OCI-LY7 (cell line): ENCODE measurements at regions not wholly inside any gene's neighbourhood (a gene's known extent, or its start where the extent isn't known, plus 50 kb on each side); places are given as distances from the start of the nearest gene placed in this dataset.

Source experiments
- BruUV-seq: library from RNA; stranded (reverse); fragments of 400-500 nt; replicated peaks from 2 replicates; lab custom pipeline; 2021; lab: Mats Ljungman, UMichigan
- CTCF ChIA-PET: fragments of 300-600 bp; sonication (Branson Sonifier 250); formaldehyde crosslinking; loops from one replicate; lab custom pipeline; 2022; ENCODE audit warnings: antibody characterized with exemption; ENCODE audit not compliant: unreplicated experiment; lab: Charles Lee
- POLR2A ChIA-PET: fragments of 300-600 bp; sonication (Branson Sonifier 250); formaldehyde crosslinking; loops from one replicate; lab custom pipeline; 2022; ENCODE audit warnings: antibody characterized with exemption; lab: Charles Lee
- DNase-seq: peaks from one replicate; pipeline ENCODE4 v3.0.0-alpha.2; 2015; ENCODE audit warnings: low spot score
- H2AFZ ChIP-seq: fragments of 200-600 bp; sonication (generic), shearing (Covaris generic); 2 replicates; pipeline ENCODE4 v1.6.1; 2014; ENCODE audit warnings: mild to moderate bottlenecking, antibody characterized with exemption, low read length, moderate library complexity
- H3K27ac ChIP-seq: fragments of 200-600 bp; sonication (generic); 2 replicates; pipeline ENCODE4 v1.5.1; 2014; ENCODE audit warnings: mixed run types, low read depth, mild to moderate bottlenecking, moderate library complexity, low read length, inconsistent platforms; ENCODE audit not compliant: poor library complexity, severe bottlenecking
- H3K36me3 ChIP-seq: fragments of 200-600 bp; sonication (generic); 2 replicates; pipeline ENCODE4 v1.6.1; 2014; ENCODE audit warnings: mild to moderate bottlenecking, antibody characterized with exemption, low read length, moderate library complexity, mixed read lengths; ENCODE audit not compliant: insufficient read depth
- H3K4me1 ChIP-seq: fragments of 200-600 bp; sonication (generic); 2 replicates; pipeline ENCODE4 v1.5.1; 2014; ENCODE audit warnings: mild to moderate bottlenecking, low read length; ENCODE audit not compliant: insufficient read depth, poor library complexity, severe bottlenecking
- H3K4me2 ChIP-seq: fragments of 200-600 bp; sonication (generic); 2 replicates; pipeline ENCODE4 v1.6.1; 2014; ENCODE audit warnings: mild to moderate bottlenecking, low read length
- H3K4me3 ChIP-seq: fragments of 200-600 bp; sonication (generic); 2 replicates; pipeline ENCODE4 v1.5.1; 2014; ENCODE audit warnings: mild to moderate bottlenecking, low read depth, low read length; ENCODE audit not compliant: poor library complexity, severe bottlenecking
- H3K79me2 ChIP-seq: fragments of 200-600 bp; sonication (generic); 2 replicates; pipeline ENCODE4 v1.6.1; 2016; ENCODE audit warnings: low read depth, mild to moderate bottlenecking, low read length, moderate library complexity, mixed read lengths; ENCODE audit not compliant: insufficient read depth
- H3K9me2 ChIP-seq: fragments of 200-600 bp; sonication (generic); 2 replicates; pipeline ENCODE4 v1.6.1; 2016; ENCODE audit warnings: mild to moderate bottlenecking, low read length, mixed read lengths; ENCODE audit not compliant: insufficient read depth
- H3K9me3 ChIP-seq: fragments of 200-600 bp; sonication (generic); 2 replicates; pipeline ENCODE4 v1.6.1; 2014; ENCODE audit warnings: mild to moderate bottlenecking, mixed run types, low read length, mixed read lengths
- H4K20me1 ChIP-seq: fragments of 200-600 bp; sonication (generic); 2 replicates; pipeline ENCODE4 v1.6.1; 2014; ENCODE audit warnings: mild to moderate bottlenecking, antibody characterized with exemption, low read length, moderate library complexity, mixed read lengths; ENCODE audit not compliant: insufficient read depth
- CTCF ChIP-seq: fragments of 200-600 bp; sonication (generic); conservative IDR thresholded peaks from 2 replicates; pipeline ENCODE4 v1.5.1; 2014; ENCODE audit warnings: mild to moderate bottlenecking, antibody characterized with exemption, low read length, moderate library complexity, mixed read lengths
- EZH2phosphoT487 ChIP-seq: fragments of 200-600 bp; sonication (generic); IDR thresholded peaks from 2 replicates; pipeline ENCODE4 v1.6.1; 2018; ENCODE audit warnings: low read depth, borderline replicate concordance, mild to moderate bottlenecking, mixed run types, antibody characterized with exemption, low read length, moderate library complexity, mixed read lengths
- intact Hi-C: fragments of 100-400 bp; cut with micrococcal nuclease; formaldehyde crosslinking; loops from one replicate; pipeline ENCODE4 v1.10.0; 2022; ENCODE audit not compliant: unreplicated experiment

- BruUV-seq: no TSS peak
- Histone ChIP-seq H3K4me2 (no peak overlapping the region), H3K4me1 (no peaks in the 10 kb centered on the region), H3K27ac (no peak overlapping the region), H3K4me3 (no peak overlapping the region), H3K9me3 (no peaks in the 10 kb centered on the region), H3K9me2 (no peaks in the 10 kb centered on the region), H4K20me1 (no peaks in the 10 kb centered on the region), H3K79me2 (no peaks in the 10 kb centered on the region), H2AFZ (no peak overlapping the region), H3K36me3 (no peaks in the 10 kb centered on the region)
- no peak for DNase-seq
- intact Hi-C loops: no loop called here
- ChIA-PET CTCF (no interaction called here), POLR2A (interaction anchor here (0.7 to 1.0 kb wide), 3 partner anchors 11 to 88 kb away, joined by 3 to 8 read pairs (median 6); no protein-coding TSS in a partner anchor)
- TF ChIP-seq CTCF (no peak), EZH2phosphoT487 (no peak)
These were observed 122.2 kb upstream of the MARCKS start for GRCh38 chr6:113734982-113735381.

GRCh38 chr6:113735491-113735890, 121.7 kb upstream of the MARCKS start:
- Histone ChIP-seq H4K20me1 (no peaks in the 10 kb centered on the region), H3K9me2 (no peaks in the 10 kb centered on the region), H3K79me2 (no peaks in the 10 kb centered on the region), H3K4me2 (no peak overlapping the region), H3K27ac (no peak overlapping the region), H3K9me3 (no peaks in the 10 kb centered on the region), H3K36me3 (no peaks in the 10 kb centered on the region), H3K4me3 (no peak overlapping the region), H2AFZ (no peak overlapping the region), H3K4me1 (no peaks in the 10 kb centered on the region)
- BruUV-seq: no TSS peak
- DNase-seq: no peak
- intact Hi-C loops: no loop called here
- TF ChIP-seq CTCF (no peak), EZH2phosphoT487 (no peak)
- CTCF ChIA-PET: no interaction called here
- POLR2A ChIA-PET: interaction anchor here (0.7 to 1.0 kb wide), 2 partner anchors 11 to 88 kb away, joined by 3 to 6 read pairs; no protein-coding TSS in a partner anchor

- no peak for DNase-seq
- ChIA-PET POLR2A (no interaction called here), CTCF (no interaction called here)
- Histone ChIP-seq H3K9me2 (no peaks in the 10 kb centered on the region), H3K79me2 (no peaks in the 10 kb centered on the region), H4K20me1 (no peaks in the 10 kb centered on the region), H3K36me3 (no peaks in the 10 kb centered on the region), H3K9me3 (no peaks in the 10 kb centered on the region), H3K4me3 (no peak overlapping the region), H3K27ac (no peak overlapping the region), H3K4me1 (no peaks in the 10 kb centered on the region), H2AFZ (no peak overlapping the region), H3K4me2 (no peak overlapping the region)
- BruUV-seq: no TSS peak
- intact Hi-C loops: no loop called here
- TF ChIP-seq EZH2phosphoT487 (no peak), CTCF (no peak)
These were observed 120.2 kb upstream of the MARCKS start for GRCh38 chr6:113736978-113737377.
